ENCODE measurements at regions not wholly inside any gene's neighbourhood (a gene's known extent, or its start where the extent isn't known, plus 50 kb on each side); places are given as distances from the start of the nearest gene placed in this dataset.
"Not testable (repeated sequence)": the region's sequence is repeated elsewhere in the genome, so short reads cannot be mapped to it uniquely, and the experiment has no call there.

GRCh38 chr12:127606476-127607015, 660.4 kb upstream of the TMEM132C start:
- no peaks in the 10 kb centered on the region for H3K36me3 ChIP-seq (ENCODE audit: control insufficient read depth, insufficient read depth, low read length)
- no peaks in the 10 kb centered on the region for H3K9me3 ChIP-seq (ENCODE audit: control insufficient read depth, low read length)
- no peak overlapping the region for H3K27ac ChIP-seq (ENCODE audit: insufficient read depth, low read length, poor library complexity, severe bottlenecking)
- H3K27me3 ChIP-seq (replicated peaks; ENCODE audit: control insufficient read depth, insufficient read depth, low read length, poor library complexity, severe bottlenecking) = no peaks in the 10 kb centered on the region
- no peak overlapping the region for H3K4me3 ChIP-seq (ENCODE audit: insufficient read depth, low read depth, low read length, poor library complexity, severe bottlenecking)
- H3K4me1 ChIP-seq (ENCODE audit: control insufficient read depth, insufficient read depth, low read length, poor library complexity, severe bottlenecking) = no peaks in the 10 kb centered on the region
- DNase-seq = no peak

- Histone ChIP-seq H3K36me3 (ENCODE audit: control insufficient read depth, insufficient read depth, low read length) (no peaks in the 10 kb centered on the region), H3K27ac (ENCODE audit: insufficient read depth, low read length, poor library complexity, severe bottlenecking) (no peak overlapping the region), H3K4me1 (ENCODE audit: control insufficient read depth, insufficient read depth, low read length, poor library complexity, severe bottlenecking) (no peaks in the 10 kb centered on the region), H3K9me3 (ENCODE audit: control insufficient read depth, low read length) (no peaks in the 10 kb centered on the region), H3K4me3 (ENCODE audit: insufficient read depth, low read depth, low read length, poor library complexity, severe bottlenecking) (no peak overlapping the region), H3K27me3 (replicated peaks; ENCODE audit: control insufficient read depth, insufficient read depth, low read length, poor library complexity, severe bottlenecking) (no peaks in the 10 kb centered on the region)
- no peak for DNase-seq
Measured at GRCh38 chr12:127607146-127607725, 659.7 kb upstream of the TMEM132C start.

DNA sequence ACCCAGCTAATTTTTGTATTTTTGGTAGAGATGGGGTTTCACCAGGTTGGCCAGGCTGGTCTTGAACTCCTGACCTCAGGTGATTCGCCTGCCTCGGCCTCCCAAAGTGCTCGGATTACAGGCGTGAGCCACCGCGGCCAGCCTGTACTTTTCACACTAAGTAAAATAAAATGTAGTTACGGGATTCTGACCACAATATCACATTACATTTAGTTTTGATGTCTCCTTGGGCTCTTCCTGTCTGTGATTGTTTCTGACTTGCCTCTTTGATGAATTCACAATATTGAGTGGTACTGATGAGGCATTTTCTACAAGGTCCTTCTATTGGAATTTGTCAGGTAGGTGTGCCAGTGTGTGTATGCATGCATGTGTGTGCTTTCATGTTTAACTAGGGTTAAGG, 658.6 kb upstream of the TMEM132C start:
- not testable (repeated sequence) for H3K27me3 ChIP-seq (replicated peaks; ENCODE audit: control insufficient read depth, insufficient read depth, low read length, poor library complexity, severe bottlenecking); H3K27ac ChIP-seq (ENCODE audit: insufficient read depth, low read length, poor library complexity, severe bottlenecking); DNase-seq; H3K4me1 ChIP-seq (ENCODE audit: control insufficient read depth, insufficient read depth, low read length, poor library complexity, severe bottlenecking); H3K9me3 ChIP-seq (ENCODE audit: control insufficient read depth, low read length); H3K4me3 ChIP-seq (ENCODE audit: insufficient read depth, low read depth, low read length, poor library complexity, severe bottlenecking); H3K36me3 ChIP-seq (ENCODE audit: control insufficient read depth, insufficient read depth, low read length)

GRCh38 chr12:127613056-127613455, 653.9 kb upstream of the TMEM132C start:
- Histone ChIP-seq H3K36me3 (ENCODE audit: control insufficient read depth, insufficient read depth, low read length) (no peaks in the 10 kb centered on the region), H3K27me3 (replicated peaks; ENCODE audit: control insufficient read depth, insufficient read depth, low read length, poor library complexity, severe bottlenecking) (no peaks in the 10 kb centered on the region), H3K4me3 (ENCODE audit: insufficient read depth, low read depth, low read length, poor library complexity, severe bottlenecking) (no peak overlapping the region), H3K4me1 (ENCODE audit: control insufficient read depth, insufficient read depth, low read length, poor library complexity, severe bottlenecking) (no peaks in the 10 kb centered on the region), H3K9me3 (ENCODE audit: control insufficient read depth, low read length) (no peaks in the 10 kb centered on the region), H3K27ac (ENCODE audit: insufficient read depth, low read length, poor library complexity, severe bottlenecking) (no peak overlapping the region)
- no peak for DNase-seq

DNA sequence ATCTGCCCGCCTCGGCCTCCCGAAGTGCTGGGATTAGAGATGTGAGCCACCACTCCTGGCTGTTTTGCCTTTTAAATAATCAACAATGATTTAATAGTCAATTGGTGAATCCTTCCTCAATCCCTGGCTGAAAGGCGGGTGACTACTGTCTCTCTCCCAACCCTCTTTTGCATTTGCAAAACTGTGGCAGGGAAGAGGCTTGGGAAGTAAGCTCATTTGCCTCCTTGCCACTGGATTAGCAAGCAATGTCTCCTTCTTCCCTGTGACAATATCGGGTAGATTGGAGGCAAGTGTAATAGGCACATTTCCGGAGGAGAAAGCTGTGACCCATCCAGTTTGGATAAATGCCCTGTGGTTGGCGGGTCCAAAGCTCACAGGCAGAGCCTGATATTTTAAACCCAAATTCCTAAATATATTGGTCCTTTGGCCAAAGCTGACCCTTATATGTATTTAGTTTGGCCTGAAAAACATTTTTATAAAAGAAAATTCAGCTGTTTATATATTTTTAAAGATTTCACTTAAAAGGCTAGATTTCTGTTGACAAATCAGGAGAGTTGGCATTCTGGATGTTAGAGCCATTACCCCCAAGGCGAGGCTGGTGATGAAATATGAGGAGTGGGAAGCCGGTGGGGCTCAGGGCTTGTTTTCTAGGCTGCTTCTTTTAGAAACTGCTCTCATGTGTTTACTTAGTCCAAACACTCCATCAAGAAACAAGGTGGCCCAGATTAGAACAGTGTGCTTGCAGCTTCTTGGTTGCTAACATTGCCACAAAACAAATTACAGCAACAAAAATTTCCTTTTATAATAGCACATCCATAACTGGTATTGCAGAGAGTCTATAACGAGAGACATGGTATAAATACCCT, 646.9 kb upstream of the TMEM132C start:
- Histone ChIP-seq H3K4me3 (ENCODE audit: insufficient read depth, low read depth, low read length, poor library complexity, severe bottlenecking) (no peak overlapping the region), H3K27me3 (replicated peaks; ENCODE audit: control insufficient read depth, insufficient read depth, low read length, poor library complexity, severe bottlenecking) (no peaks in the 10 kb centered on the region), H3K36me3 (ENCODE audit: control insufficient read depth, insufficient read depth, low read length) (no peaks in the 10 kb centered on the region), H3K27ac (ENCODE audit: insufficient read depth, low read length, poor library complexity, severe bottlenecking) (no peak overlapping the region), H3K9me3 (ENCODE audit: control insufficient read depth, low read length) (no peaks in the 10 kb centered on the region), H3K4me1 (ENCODE audit: control insufficient read depth, insufficient read depth, low read length, poor library complexity, severe bottlenecking) (no peaks in the 10 kb centered on the region)
- no peak for DNase-seq

DNA sequence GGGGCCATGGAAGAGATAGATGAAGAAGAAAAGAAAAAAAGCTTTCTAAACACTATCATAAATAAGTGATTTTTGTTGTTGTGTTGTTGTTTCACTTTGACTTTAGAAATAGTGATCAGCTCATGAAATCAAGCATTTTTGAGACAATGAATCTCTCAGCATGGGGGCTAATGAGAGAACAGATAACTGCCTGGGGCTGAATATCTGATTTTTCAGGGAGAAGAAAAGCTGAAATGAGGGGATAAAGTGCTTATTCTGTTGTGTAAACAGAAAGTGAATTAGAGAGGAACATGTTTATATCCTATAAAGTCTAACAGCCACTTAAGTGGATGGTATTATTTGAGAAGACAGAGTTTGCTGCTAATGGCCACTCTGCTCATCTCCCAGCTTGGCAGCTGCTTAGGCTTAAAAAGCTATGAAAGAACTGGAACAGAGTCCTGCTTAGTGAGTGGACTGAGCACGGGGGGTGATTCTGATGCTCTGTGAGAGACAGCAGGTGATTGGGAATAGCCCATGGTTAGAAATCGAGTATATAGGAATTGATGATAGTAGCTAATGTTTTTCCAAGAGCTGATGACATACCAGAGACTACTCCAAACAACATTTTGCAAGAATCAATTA, 646.1 kb upstream of the TMEM132C start:
- H3K4me3 ChIP-seq (ENCODE audit: insufficient read depth, low read depth, low read length, poor library complexity, severe bottlenecking) = no peak overlapping the region
- no peak for DNase-seq
- H3K9me3 ChIP-seq (ENCODE audit: control insufficient read depth, low read length) = no peaks in the 10 kb centered on the region
- H3K36me3 ChIP-seq (ENCODE audit: control insufficient read depth, insufficient read depth, low read length) = no peaks in the 10 kb centered on the region
- H3K27me3 ChIP-seq (replicated peaks; ENCODE audit: control insufficient read depth, insufficient read depth, low read length, poor library complexity, severe bottlenecking) = no peaks in the 10 kb centered on the region
- no peak overlapping the region for H3K27ac ChIP-seq (ENCODE audit: insufficient read depth, low read length, poor library complexity, severe bottlenecking)
- no peaks in the 10 kb centered on the region for H3K4me1 ChIP-seq (ENCODE audit: control insufficient read depth, insufficient read depth, low read length, poor library complexity, severe bottlenecking)

GRCh38 chr12:127621366-127621765, 645.6 kb upstream of the TMEM132C start:
- no peaks in the 10 kb centered on the region for H3K9me3 ChIP-seq (ENCODE audit: control insufficient read depth, low read length)

DNA sequence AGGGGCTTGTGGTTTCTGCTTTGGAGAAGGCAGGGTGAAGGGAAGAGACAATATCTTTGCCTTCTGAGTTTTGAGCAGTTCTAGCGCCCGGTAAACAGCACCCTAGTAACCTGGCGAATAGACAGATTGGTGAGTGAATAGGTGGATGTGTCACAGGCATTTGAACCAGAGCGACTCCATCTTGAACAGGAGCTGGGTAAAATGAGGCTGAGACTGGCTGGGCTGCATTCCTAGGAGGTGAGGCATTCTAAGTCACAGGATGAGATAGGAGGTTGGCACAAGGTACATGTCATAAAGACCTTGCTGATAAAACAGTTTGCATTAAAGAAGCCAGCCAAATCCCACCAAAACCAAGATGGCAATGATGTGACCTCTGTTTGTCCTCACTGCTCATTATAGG, 643.6 kb upstream of the TMEM132C start:
- no peaks in the 10 kb centered on the region for H3K36me3 ChIP-seq (ENCODE audit: control insufficient read depth, insufficient read depth, low read length)
- no peak overlapping the region for H3K27ac ChIP-seq (ENCODE audit: insufficient read depth, low read length, poor library complexity, severe bottlenecking)
- H3K4me1 ChIP-seq (ENCODE audit: control insufficient read depth, insufficient read depth, low read length, poor library complexity, severe bottlenecking) = no peaks in the 10 kb centered on the region
- DNase-seq = no peak
- H3K27me3 ChIP-seq (replicated peaks; ENCODE audit: control insufficient read depth, insufficient read depth, low read length, poor library complexity, severe bottlenecking) = no peaks in the 10 kb centered on the region
- H3K4me3 ChIP-seq (ENCODE audit: insufficient read depth, low read depth, low read length, poor library complexity, severe bottlenecking) = no peak overlapping the region
- no peaks in the 10 kb centered on the region for H3K9me3 ChIP-seq (ENCODE audit: control insufficient read depth, low read length)

More at GRCh38 chr12:127621366-127621765, 645.6 kb upstream of the TMEM132C start:
- no peaks in the 10 kb centered on the region for H3K4me1 ChIP-seq (ENCODE audit: control insufficient read depth, insufficient read depth, low read length, poor library complexity, severe bottlenecking)
- no peak overlapping the region for H3K27ac ChIP-seq (ENCODE audit: insufficient read depth, low read length, poor library complexity, severe bottlenecking)
- H3K27me3 ChIP-seq (replicated peaks; ENCODE audit: control insufficient read depth, insufficient read depth, low read length, poor library complexity, severe bottlenecking) = no peaks in the 10 kb centered on the region
- DNase-seq = no peak
- no peaks in the 10 kb centered on the region for H3K36me3 ChIP-seq (ENCODE audit: control insufficient read depth, insufficient read depth, low read length)
- H3K4me3 ChIP-seq (ENCODE audit: insufficient read depth, low read depth, low read length, poor library complexity, severe bottlenecking) = no peak overlapping the region

- Histone ChIP-seq H3K27ac (ENCODE audit: insufficient read depth, low read length, poor library complexity, severe bottlenecking) (no peak overlapping the region), H3K4me3 (ENCODE audit: insufficient read depth, low read depth, low read length, poor library complexity, severe bottlenecking) (no peak overlapping the region), H3K36me3 (ENCODE audit: control insufficient read depth, insufficient read depth, low read length) (no peaks in the 10 kb centered on the region), H3K4me1 (ENCODE audit: control insufficient read depth, insufficient read depth, low read length, poor library complexity, severe bottlenecking) (no peaks in the 10 kb centered on the region), H3K27me3 (replicated peaks; ENCODE audit: control insufficient read depth, insufficient read depth, low read length, poor library complexity, severe bottlenecking) (no peaks in the 10 kb centered on the region), H3K9me3 (ENCODE audit: control insufficient read depth, low read length) (no peaks in the 10 kb centered on the region)
- DNase-seq = no peak
Measured at GRCh38 chr12:127625176-127625771, 641.7 kb upstream of the TMEM132C start.

All from effector memory CD4-positive, alpha-beta T cell (primary cell).